A549 (cell line): ENCODE measurements at regions not wholly inside any gene's neighbourhood (a gene's known extent, or its start where the extent isn't known, plus 50 kb on each side); places are given as distances from the start of the nearest gene placed in this dataset.

Experiments
- CTCF ChIP-seq: fragments of >200 bp; sonication (Bioruptor Twin); formaldehyde crosslinking; IDR thresholded peaks from 3 replicates; pipeline ENCODE4 v1.5.1; 2016
- KDM1A ChIP-seq: fragments of 200-600 bp; sonication (generic); IDR thresholded peaks from 2 replicates; pipeline ENCODE4 v1.6.1; 2016; ENCODE audit warnings: low read depth, mild to moderate bottlenecking
- MYC ChIP-seq: IDR thresholded peaks from 2 replicates; pipeline ENCODE4 v1.6.1; 2012; ENCODE audit warnings: mild to moderate bottlenecking, inconsistent platforms, low read length, improper control_type of control experiment, borderline replicate concordance
- NR3C1 ChIP-seq: fragments of >200 bp; sonication (Bioruptor Twin); formaldehyde crosslinking; IDR thresholded peaks from 3 replicates; pipeline ENCODE4 v1.6.1; 2017
- POLR2A ChIP-seq: IDR thresholded peaks from 2 replicates; pipeline ENCODE4 v1.6.1; 2012; ENCODE audit warnings: mild to moderate bottlenecking, low read length
- POLR2AphosphoS2 ChIP-seq: conservative IDR thresholded peaks from 2 replicates; pipeline ENCODE4 v1.6.1; 2012; ENCODE audit warnings: low read length, improper control_type of control experiment, inconsistent platforms
- USF2 ChIP-seq: fragments of 450-650 bp; IDR thresholded peaks from 2 replicates; pipeline ENCODE4 v1.6.1; 2014; ENCODE audit warnings: antibody characterized with exemption

GRCh38 chr6:106783640-106784566 lies 154.5 kb downstream of the QRSL1 start:
- TF ChIP-seq POLR2A (no peak), POLR2AphosphoS2 (no peak), USF2 (no peak), KDM1A (no peak), MYC (no peak), NR3C1 (no peak), CTCF (no peak)
